OCI-LY1 (cell line): ENCODE measurements at regions not wholly inside any gene's neighbourhood (a gene's known extent, or its start where the extent isn't known, plus 50 kb on each side); places are given as distances from the start of the nearest gene placed in this dataset.

ENCODE experiments used
- CTCF ChIP-seq: fragments of 200-600 bp; sonication (generic), shearing (Covaris generic); IDR thresholded peaks from 2 replicates; pipeline ENCODE4 v1.5.1; 2017; ENCODE audit warnings: mild to moderate bottlenecking, antibody characterized with exemption, low read length, moderate library complexity, mixed read lengths
- EZH2 ChIP-seq: fragments of 200-600 bp; sonication (generic), shearing (Covaris generic); IDR thresholded peaks from 2 replicates; pipeline ENCODE4 v1.8.0; 2017; ENCODE audit warnings: borderline replicate concordance, mixed run types, mild to moderate bottlenecking, antibody characterized with exemption, low read length, moderate library complexity, mixed read lengths

- TF ChIP-seq CTCF (no peak), EZH2 (no peak)
Observed at GRCh38 chrX:74119016-74119910, 184.7 kb upstream of the ZCCHC13 start.
